A673 (cell line): ENCODE measurements at regions not wholly inside any gene's neighbourhood (a gene's known extent, or its start where the extent isn't known, plus 50 kb on each side); places are given as distances from the start of the nearest gene placed in this dataset.

Experiments
- CTCF ChIP-seq: fragments of 300-800, 200-600 bp; sonication (generic); conservative IDR thresholded peaks from 2 replicates; pipeline ENCODE4 v1.5.1; 2017; ENCODE audit warnings: low read depth, mild to moderate bottlenecking, antibody characterized with exemption, low read length, moderate library complexity, mixed read lengths
- EZH2 ChIP-seq: fragments of 200-600 bp; sonication (generic); IDR thresholded peaks from 2 replicates; pipeline ENCODE4 v1.6.1; 2017; ENCODE audit warnings: borderline replicate concordance, low read depth, mild to moderate bottlenecking, mixed read lengths, antibody characterized with exemption, low read length; ENCODE audit not compliant: poor library complexity, severe bottlenecking

GRCh38 chr13:34748596-34748995, 193.5 kb upstream of the NBEA start:
- no peak for TF ChIP-seq EZH2
- TF ChIP-seq CTCF: no peak
